Ascending aorta (tissue), 2 donors: ENCODE measurements at regions not wholly inside any gene's neighbourhood (a gene's known extent, or its start where the extent isn't known, plus 50 kb on each side); places are given as distances from the start of the nearest gene placed in this dataset.

Experiments used
- DNase-seq, 2 donors: peaks; one replicate each; pipeline ENCODE4 v3.0.0-alpha.2; 2019; ENCODE audit warnings: low spot score in 2 of 2
- H3K27ac ChIP-seq, 2 donors: fragments of 200-600 bp; sonication (generic); one replicate each; pipeline ENCODE4 v1.5.1; 2016 to 2017; ENCODE audit warnings: mild to moderate bottlenecking in 1 of 2
- H3K27me3 ChIP-seq: fragments of 200-600 bp; sonication (generic); one replicate; pipeline ENCODE4 v1.5.1; 2017
- H3K36me3 ChIP-seq, 2 donors: fragments of 200-600 bp; sonication (generic); one replicate each; pipeline ENCODE4 v1.5.1; 2016
- H3K4me1 ChIP-seq, 2 donors: fragments of 200-600 bp; sonication (generic); one replicate each; pipeline ENCODE4 v1.5.1; 2016 to 2017; ENCODE audit warnings: mild to moderate bottlenecking in 1 of 2
- H3K4me3 ChIP-seq, 2 donors: fragments of 200-600 bp; sonication (generic); one replicate each; pipeline ENCODE4 v1.5.1; 2016 to 2017; ENCODE audit warnings: mild to moderate bottlenecking in 1 of 2
- H3K9me3 ChIP-seq, 2 donors: fragments of 200-600 bp; sonication (generic); one replicate each; pipeline ENCODE4 v1.5.1; 2016
- intact Hi-C: fragments of 100-400 bp; cut with DNase I; formaldehyde crosslinking; loops from one replicate; pipeline ENCODE4 v1.15.1; 2023
- TF ChIP-seq, protein P1 (sequence below), 3 experiments: fragments of 200-600 bp in 2 of 3; fragments of 450-650 bp in 1 of 3; sonication (generic) in 2 of 3; IDR thresholded peaks; one replicate each; pipeline ENCODE4 v1.5.1; 2016 to 2019; ENCODE audit warnings: antibody characterized with exemption in 3 of 3, mild to moderate bottlenecking in 1 of 3, moderate library complexity in 1 of 3

DNA sequence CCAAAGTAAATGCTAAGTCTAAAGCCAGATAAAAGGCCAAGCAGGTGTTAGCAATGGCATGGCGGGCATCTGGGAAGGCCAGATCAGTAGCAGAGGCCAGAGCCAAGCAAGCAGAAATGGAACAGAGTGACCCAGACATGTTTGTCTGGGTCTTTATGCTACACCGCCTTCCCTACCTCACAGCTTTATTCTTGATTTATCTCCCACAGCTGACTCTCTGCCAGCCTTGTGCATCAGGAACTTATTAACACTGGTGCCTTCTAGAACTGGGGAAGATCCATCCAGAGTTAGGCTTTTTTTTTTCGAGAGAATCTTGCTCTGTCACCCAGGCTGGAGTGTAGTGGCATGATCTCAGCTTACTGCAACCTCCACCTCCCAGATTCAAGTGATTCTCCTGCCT, 112.5 kb upstream of the SLC44A1 start:
- Histone ChIP-seq H3K4me1 (no peaks in the 10 kb centered on the region), H3K9me3 (no peaks in the 10 kb centered on the region), H3K36me3 (no peaks in the 10 kb centered on the region), H3K4me3 (no peak overlapping the region), H3K27me3 (no peaks in the 10 kb centered on the region), H3K27ac (no peak overlapping the region)
- DNase-seq: no peak
- intact Hi-C loops: no loop called here
- TF ChIP-seq, protein P1, sequence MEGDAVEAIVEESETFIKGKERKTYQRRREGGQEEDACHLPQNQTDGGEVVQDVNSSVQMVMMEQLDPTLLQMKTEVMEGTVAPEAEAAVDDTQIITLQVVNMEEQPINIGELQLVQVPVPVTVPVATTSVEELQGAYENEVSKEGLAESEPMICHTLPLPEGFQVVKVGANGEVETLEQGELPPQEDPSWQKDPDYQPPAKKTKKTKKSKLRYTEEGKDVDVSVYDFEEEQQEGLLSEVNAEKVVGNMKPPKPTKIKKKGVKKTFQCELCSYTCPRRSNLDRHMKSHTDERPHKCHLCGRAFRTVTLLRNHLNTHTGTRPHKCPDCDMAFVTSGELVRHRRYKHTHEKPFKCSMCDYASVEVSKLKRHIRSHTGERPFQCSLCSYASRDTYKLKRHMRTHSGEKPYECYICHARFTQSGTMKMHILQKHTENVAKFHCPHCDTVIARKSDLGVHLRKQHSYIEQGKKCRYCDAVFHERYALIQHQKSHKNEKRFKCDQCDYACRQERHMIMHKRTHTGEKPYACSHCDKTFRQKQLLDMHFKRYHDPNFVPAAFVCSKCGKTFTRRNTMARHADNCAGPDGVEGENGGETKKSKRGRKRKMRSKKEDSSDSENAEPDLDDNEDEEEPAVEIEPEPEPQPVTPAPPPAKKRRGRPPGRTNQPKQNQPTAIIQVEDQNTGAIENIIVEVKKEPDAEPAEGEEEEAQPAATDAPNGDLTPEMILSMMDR (IDR thresholded peaks at IDR 0.05): no peak

- Histone ChIP-seq H3K27me3 (no peaks in the 10 kb centered on the region), H3K36me3 (no peaks in the 10 kb centered on the region), H3K4me3 (no peak overlapping the region), H3K27ac (no peak overlapping the region), H3K4me1 (no peaks in the 10 kb centered on the region), H3K9me3 (no peaks in the 10 kb centered on the region)
- intact Hi-C loops: no loop called here
- DNase-seq: no peak
- TF ChIP-seq, protein P1 (IDR thresholded peaks at IDR 0.05): no peak
Observed at GRCh38 chr9:105132606-105133005, 111.8 kb upstream of the SLC44A1 start.

- Histone ChIP-seq H3K36me3 (no peaks in the 10 kb centered on the region), H3K27me3 (no peaks in the 10 kb centered on the region), H3K4me3 (no peak overlapping the region), H3K9me3 (no peaks in the 10 kb centered on the region), H3K4me1 (peaks cover 0 to 4% of the 10 kb centered on the region in 2 donors), H3K27ac (no peak overlapping the region)
- no peak for DNase-seq
- intact Hi-C loops: no loop called here
- TF ChIP-seq, protein P1 (IDR thresholded peaks at IDR 0.05): no peak
Observed at GRCh38 chr9:105138306-105138801, 106.1 kb upstream of the SLC44A1 start.

- no peaks in the 10 kb centered on the region for H3K27me3 ChIP-seq
- peaks cover 0 to 4% of the 10 kb centered on the region in 2 donors for H3K4me1 ChIP-seq
- no peak overlapping the region for H3K4me3 ChIP-seq
- H3K27ac ChIP-seq: no peak overlapping the region
- H3K36me3 ChIP-seq: no peaks in the 10 kb centered on the region
- no peaks in the 10 kb centered on the region for H3K9me3 ChIP-seq
- intact Hi-C loops: no loop called here
- DNase-seq: peak in 1 of 2 donors; percentile 43
- TF ChIP-seq, protein P1 (IDR thresholded peaks at IDR 0.05): no peak
Observed at GRCh38 chr9:105141146-105141975, 103.1 kb upstream of the SLC44A1 start.

GRCh38 chr9:105141976-105142250, 102.5 kb upstream of the SLC44A1 start:
- Histone ChIP-seq H3K4me3 (no peak overlapping the region), H3K9me3 (no peaks in the 10 kb centered on the region), H3K4me1 (peaks cover 0 to 4% of the 10 kb centered on the region in 2 donors), H3K27ac (no peak overlapping the region), H3K36me3 (no peaks in the 10 kb centered on the region), H3K27me3 (no peaks in the 10 kb centered on the region)
- intact Hi-C loops: no loop called here
- TF ChIP-seq, protein P1 (IDR thresholded peaks at IDR 0.05): no peak
- no peak for DNase-seq
